OCI-LY7 (cell line): ENCODE measurements at regions not wholly inside any gene's neighbourhood (a gene's known extent, or its start where the extent isn't known, plus 50 kb on each side); places are given as distances from the start of the nearest gene placed in this dataset.

Source experiments
- CTCF ChIP-seq: fragments of 200-600 bp; sonication (generic); conservative IDR thresholded peaks from 2 replicates; pipeline ENCODE4 v1.5.1; 2014; ENCODE audit warnings: mild to moderate bottlenecking, antibody characterized with exemption, low read length, moderate library complexity, mixed read lengths
- EZH2phosphoT487 ChIP-seq: fragments of 200-600 bp; sonication (generic); IDR thresholded peaks from 2 replicates; pipeline ENCODE4 v1.6.1; 2018; ENCODE audit warnings: low read depth, borderline replicate concordance, mild to moderate bottlenecking, mixed run types, antibody characterized with exemption, low read length, moderate library complexity, mixed read lengths

GRCh38 chr18:30675072-30675471, 367.5 kb downstream of the DSC3 start:
- TF ChIP-seq CTCF (no peak), EZH2phosphoT487 (no peak)
